IPS-20b (cell line): ENCODE measurements at regions not wholly inside any gene's neighbourhood (a gene's known extent, or its start where the extent isn't known, plus 50 kb on each side); places are given as distances from the start of the nearest gene placed in this dataset.

ENCODE experiments used
- H3K27ac ChIP-seq: one replicate; pipeline ENCODE4 v1.5.1; 2013; ENCODE audit warnings: low read length
- H3K27me3 ChIP-seq: 2 replicates; pipeline ENCODE4 v1.6.1; 2013; ENCODE audit warnings: mild to moderate bottlenecking, low read length, inconsistent platforms; ENCODE audit not compliant: insufficient read depth
- H3K36me3 ChIP-seq: 2 replicates; pipeline ENCODE4 v1.6.1; 2013; ENCODE audit warnings: low read depth, mild to moderate bottlenecking, inconsistent platforms, low read length, moderate library complexity; ENCODE audit not compliant: insufficient read depth
- H3K4me1 ChIP-seq: 2 replicates; pipeline ENCODE4 v1.6.1; 2013; ENCODE audit warnings: mild to moderate bottlenecking, control low read depth, inconsistent platforms, low read length, moderate library complexity; ENCODE audit not compliant: insufficient read depth
- H3K4me3 ChIP-seq: 2 replicates; pipeline ENCODE4 v1.5.1; 2013; ENCODE audit warnings: mild to moderate bottlenecking, low read length, inconsistent platforms
- H3K9ac ChIP-seq: 2 replicates; pipeline ENCODE4 v1.6.1; 2013; ENCODE audit warnings: low read depth, mild to moderate bottlenecking, inconsistent platforms, low read length, moderate library complexity
- H3K9me3 ChIP-seq: 2 replicates; pipeline ENCODE4 v1.6.1; 2013; ENCODE audit warnings: mild to moderate bottlenecking, low read depth, low read length, inconsistent platforms; ENCODE audit not compliant: insufficient read depth

DNA sequence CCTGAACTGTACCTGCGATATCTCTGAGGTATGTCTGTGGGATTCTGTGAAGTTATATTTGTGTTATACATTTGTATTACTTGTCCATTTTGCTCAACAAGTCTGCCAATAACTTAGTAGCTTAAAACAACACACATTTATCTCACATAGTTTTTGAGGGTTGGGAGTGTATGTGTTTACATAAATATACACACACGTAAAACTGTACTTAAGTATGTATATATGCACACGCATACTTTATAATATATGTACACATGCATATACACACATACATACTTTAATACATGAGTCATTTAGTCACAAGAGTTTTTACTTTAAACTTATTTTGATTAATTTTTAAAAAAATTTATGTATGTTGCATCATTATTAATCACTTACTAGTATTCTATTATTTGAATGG is 205.9 kb upstream of the EDIL3 start:
- H3K4me1 ChIP-seq = no peaks in the 10 kb centered on the region; the same call in 1 of the 2 replicates
- no peaks in the 10 kb centered on the region for H3K27me3 ChIP-seq
- no peak overlapping the region for H3K4me3 ChIP-seq
- H3K27ac ChIP-seq = no peak overlapping the region
- H3K9me3 ChIP-seq = no peaks in the 10 kb centered on the region
- H3K36me3 ChIP-seq = no peaks in the 10 kb centered on the region
- H3K9ac ChIP-seq = no peak overlapping the region

DNA sequence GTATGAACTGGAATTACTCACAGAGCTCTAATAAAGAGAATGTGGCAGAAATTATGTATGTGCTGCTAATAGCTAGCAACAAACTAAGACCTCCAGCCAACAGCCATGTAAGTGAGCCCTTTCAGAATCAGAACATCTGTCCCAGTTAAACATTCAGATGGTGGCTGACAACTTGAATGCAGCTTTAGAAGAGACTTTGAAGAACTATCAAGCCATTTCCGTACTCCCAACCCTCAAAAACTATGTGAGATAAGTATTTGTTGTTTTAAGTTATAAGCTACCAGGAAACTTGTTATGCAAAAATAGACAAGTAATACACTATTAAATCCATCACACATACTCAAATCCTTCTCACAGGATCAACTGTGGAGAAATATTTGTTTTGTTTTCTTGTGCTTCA is 205.2 kb upstream of the EDIL3 start:
- Histone ChIP-seq H3K9me3 (no peaks in the 10 kb centered on the region), H3K36me3 (no peaks in the 10 kb centered on the region), H3K9ac (no peak overlapping the region), H3K4me1 (no peaks in the 10 kb centered on the region; the same call in 1 of the 2 replicates), H3K27ac (no peak overlapping the region), H3K4me3 (no peak overlapping the region), H3K27me3 (no peaks in the 10 kb centered on the region)

DNA sequence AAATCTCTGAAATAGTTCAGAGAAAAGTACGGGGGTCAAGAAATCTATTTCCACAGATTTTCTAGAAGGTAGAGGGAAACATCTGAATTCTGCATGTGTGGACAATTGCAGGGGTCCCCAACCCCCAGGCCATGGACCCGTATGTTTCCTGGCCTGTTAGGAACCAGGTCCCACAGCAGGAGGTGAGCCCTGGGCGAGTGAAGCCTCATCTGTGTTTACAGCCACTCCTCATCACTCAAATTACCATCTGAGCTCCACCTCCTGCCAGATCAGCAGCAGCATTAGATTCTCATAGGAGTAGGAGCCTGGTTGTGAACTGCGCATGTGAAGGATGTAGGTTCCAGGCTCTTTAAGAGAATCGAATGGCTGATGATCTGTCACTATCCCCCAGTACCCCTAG is 200.5 kb upstream of the EDIL3 start:
- Histone ChIP-seq H3K4me3 (no peak overlapping the region), H3K27ac (no peak overlapping the region), H3K9ac (no peak overlapping the region), H3K9me3 (no peaks in the 10 kb centered on the region), H3K36me3 (no peaks in the 10 kb centered on the region), H3K4me1 (no peaks in the 10 kb centered on the region; the same call in 1 of the 2 replicates), H3K27me3 (no peaks in the 10 kb centered on the region)

DNA sequence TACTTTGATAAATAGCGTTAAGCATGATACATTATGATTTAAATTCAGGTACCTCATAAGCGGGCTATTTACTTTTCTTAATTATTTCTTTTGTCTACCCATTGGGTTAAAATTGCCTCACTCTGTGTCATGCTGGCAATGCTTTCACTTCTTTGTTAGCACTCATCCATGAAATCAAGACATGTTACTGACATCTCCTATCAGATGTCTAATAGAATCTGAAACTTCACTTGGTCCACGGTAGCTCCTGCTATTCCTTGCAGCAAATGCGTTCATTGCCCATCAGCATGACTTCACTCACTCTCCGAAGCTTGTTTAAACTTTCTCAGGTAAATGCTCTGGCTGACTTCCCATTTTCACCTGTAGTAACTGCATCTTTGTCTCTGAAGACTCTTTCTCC is 193.5 kb upstream of the EDIL3 start:
- no peaks in the 10 kb centered on the region; the same call in 1 of the 2 replicates for H3K4me1 ChIP-seq

GRCh38 chr5:84573017-84573712 is 188.5 kb upstream of the EDIL3 start:
- no peak overlapping the region for H3K9ac ChIP-seq
- no peak overlapping the region for H3K27ac ChIP-seq
- H3K27me3 ChIP-seq = no peaks in the 10 kb centered on the region
- H3K4me3 ChIP-seq = no peak overlapping the region
- H3K4me1 ChIP-seq = peaks cover 3% of the 10 kb centered on the region; the same call in 1 of the 2 replicates
- H3K9me3 ChIP-seq = no peaks in the 10 kb centered on the region
- H3K36me3 ChIP-seq = no peaks in the 10 kb centered on the region

More for the DNA sequence above, 193.5 kb upstream of the EDIL3 start:
- H3K36me3 ChIP-seq = no peaks in the 10 kb centered on the region
- H3K4me3 ChIP-seq = no peak overlapping the region
- no peaks in the 10 kb centered on the region for H3K27me3 ChIP-seq
- no peaks in the 10 kb centered on the region for H3K9me3 ChIP-seq
- H3K9ac ChIP-seq = no peak overlapping the region
- no peak overlapping the region for H3K27ac ChIP-seq

DNA sequence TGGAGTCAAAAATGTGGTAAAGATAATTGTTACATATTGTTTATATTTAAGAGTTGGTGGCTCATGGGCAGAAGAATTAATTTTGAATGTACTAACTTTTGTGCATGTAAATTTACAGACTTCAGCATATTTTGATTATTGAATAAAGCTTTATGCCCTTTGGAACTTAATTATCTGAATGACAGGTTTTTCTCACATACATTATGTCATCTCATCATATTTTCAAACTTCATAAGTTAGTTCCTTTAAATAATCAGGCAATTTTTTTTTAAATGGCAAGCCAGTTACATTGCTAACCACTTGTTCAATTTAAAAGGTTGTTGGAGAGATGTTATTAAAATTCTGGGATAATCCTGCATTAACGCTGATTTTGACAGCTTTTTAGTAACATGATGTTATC is 184.6 kb upstream of the EDIL3 start:
- no peak overlapping the region for H3K9ac ChIP-seq

DNA sequence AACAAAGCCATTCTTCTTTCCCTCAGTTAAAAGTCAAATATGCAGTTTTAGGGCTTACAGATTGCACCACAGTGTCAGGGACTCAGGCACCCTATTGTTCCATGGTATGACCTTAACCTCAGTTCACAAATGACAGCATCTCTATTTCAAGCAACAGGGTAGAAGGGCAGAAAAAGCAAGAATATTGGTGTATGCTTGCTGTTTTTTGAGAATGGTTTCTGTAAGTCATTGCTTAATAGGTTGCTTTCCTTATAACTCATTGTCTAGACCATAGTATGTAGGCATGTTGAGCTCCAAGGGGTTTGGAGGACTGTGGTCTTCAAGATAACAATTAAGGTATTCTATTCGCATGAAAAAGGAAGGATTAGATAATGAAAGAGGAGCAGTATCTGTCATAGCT is 183.5 kb upstream of the EDIL3 start:
- H3K36me3 ChIP-seq = no peaks in the 10 kb centered on the region
- peaks cover 35% of the 10 kb centered on the region for H3K4me1 ChIP-seq
- H3K27me3 ChIP-seq = no peaks in the 10 kb centered on the region
- no peak overlapping the region for H3K9ac ChIP-seq
- 0 out of 2 replicates have a peak overlapping the region, but pooled peaks have one; percentile 23 for H3K4me3 ChIP-seq
- H3K9me3 ChIP-seq = no peaks in the 10 kb centered on the region
- no peak overlapping the region for H3K27ac ChIP-seq

More for the DNA sequence above, 184.6 kb upstream of the EDIL3 start:
- H3K9me3 ChIP-seq = no peaks in the 10 kb centered on the region
- no peak overlapping the region for H3K27ac ChIP-seq
- no peaks in the 10 kb centered on the region for H3K27me3 ChIP-seq
- peaks cover 35% of the 10 kb centered on the region for H3K4me1 ChIP-seq
- no peak overlapping the region for H3K4me3 ChIP-seq
- no peaks in the 10 kb centered on the region for H3K36me3 ChIP-seq

GRCh38 chr5:84565866-84566265 is 181.2 kb upstream of the EDIL3 start:
- Histone ChIP-seq H3K4me1 (peaks cover 35% of the 10 kb centered on the region), H3K27ac (no peak overlapping the region), H3K4me3 (no peak overlapping the region), H3K9ac (peak overlapping the region; percentile 15; the same call in 1 of the 2 replicates), H3K36me3 (no peaks in the 10 kb centered on the region), H3K27me3 (no peaks in the 10 kb centered on the region), H3K9me3 (no peaks in the 10 kb centered on the region; the same call in 1 of the 2 replicates)

DNA sequence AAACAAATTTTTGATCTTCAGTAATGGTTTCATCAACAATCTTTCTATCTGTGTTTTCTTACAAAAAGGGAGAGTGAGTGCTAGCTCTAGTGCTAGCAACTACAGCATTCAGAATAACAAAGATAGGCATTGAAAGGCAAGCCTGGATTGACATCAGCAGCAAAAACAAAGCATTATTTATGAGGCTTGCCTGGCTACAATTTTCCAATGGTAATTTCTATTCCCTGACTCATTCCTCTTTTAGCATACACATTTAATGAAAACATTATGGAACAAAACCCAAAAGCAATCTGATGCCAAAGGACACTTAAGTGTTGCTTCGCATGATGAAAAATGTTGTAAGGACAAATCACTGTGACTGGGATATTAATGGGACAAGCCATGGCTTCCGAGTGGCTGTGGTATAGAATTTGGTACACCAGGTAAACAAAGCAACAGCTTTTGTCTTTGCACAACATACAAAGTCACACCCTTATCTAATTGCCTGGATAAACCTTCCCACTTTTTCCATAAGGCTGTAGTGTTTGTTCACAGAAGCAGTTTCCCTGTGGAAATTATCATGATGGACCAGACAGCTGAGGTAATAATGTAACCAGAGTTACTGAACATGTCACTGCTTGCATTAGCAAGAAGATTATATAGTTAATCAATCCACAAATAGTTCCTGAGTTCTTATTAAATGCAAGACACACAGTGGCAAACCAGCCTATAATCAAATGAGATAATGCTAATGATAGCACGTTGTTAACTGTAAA is 179.8 kb upstream of the EDIL3 start:
- Histone ChIP-seq H3K27me3 (no peaks in the 10 kb centered on the region), H3K27ac (peak overlapping the region; percentile 69), H3K9ac (no peak overlapping the region; the same call in 1 of the 2 replicates), H3K4me3 (no peak overlapping the region), H3K9me3 (no peaks in the 10 kb centered on the region; the same call in 1 of the 2 replicates), H3K36me3 (no peaks in the 10 kb centered on the region), H3K4me1 (peaks cover 35% of the 10 kb centered on the region)

DNA sequence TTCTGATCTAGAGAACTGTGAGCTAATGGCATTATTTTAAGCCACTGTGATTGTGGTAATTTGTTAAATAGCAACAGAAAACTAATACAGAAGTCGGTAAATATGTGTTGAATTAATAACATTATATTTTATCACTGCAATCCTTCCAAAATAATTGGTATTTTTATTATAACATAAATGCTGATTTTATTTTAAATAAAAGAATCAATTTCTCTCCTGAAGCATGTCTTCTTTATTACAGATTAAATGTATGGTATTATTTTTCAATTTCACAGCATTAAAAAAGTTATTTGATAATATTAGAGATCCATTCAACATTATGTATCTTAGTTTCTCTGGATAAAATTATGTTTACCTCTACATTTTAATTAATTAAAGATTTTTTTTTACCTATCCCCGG is 165.5 kb upstream of the EDIL3 start:
- Histone ChIP-seq H3K9me3 (no peaks in the 10 kb centered on the region), H3K4me3 (no peak overlapping the region), H3K36me3 (no peaks in the 10 kb centered on the region), H3K9ac (no peak overlapping the region), H3K27ac (no peak overlapping the region), H3K4me1 (no peaks in the 10 kb centered on the region), H3K27me3 (no peaks in the 10 kb centered on the region)

DNA sequence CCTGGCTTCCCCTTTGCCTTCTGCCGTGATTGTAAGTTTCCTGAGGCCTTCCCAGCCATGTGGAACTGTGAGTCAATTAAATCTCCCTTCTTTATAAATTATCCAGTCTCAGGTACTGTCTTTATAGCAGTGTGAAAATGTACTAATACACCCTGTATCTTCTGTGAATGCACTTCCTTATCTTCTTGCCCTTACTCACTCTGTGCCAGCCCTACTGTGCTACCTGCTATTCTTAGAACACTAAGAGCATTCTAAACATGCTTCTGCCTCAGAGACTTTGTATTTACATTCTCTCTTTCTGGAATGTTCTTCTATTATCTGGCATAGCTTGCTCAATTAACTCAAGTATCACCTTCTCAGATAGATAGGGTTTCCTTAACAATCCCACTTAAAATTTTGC is 164.4 kb upstream of the EDIL3 start:
- no peaks in the 10 kb centered on the region for H3K36me3 ChIP-seq
- H3K4me1 ChIP-seq = no peaks in the 10 kb centered on the region
- H3K27ac ChIP-seq = no peak overlapping the region
- H3K9ac ChIP-seq = no peak overlapping the region
- no peak overlapping the region for H3K4me3 ChIP-seq
- H3K9me3 ChIP-seq = no peaks in the 10 kb centered on the region
- H3K27me3 ChIP-seq = no peaks in the 10 kb centered on the region

DNA sequence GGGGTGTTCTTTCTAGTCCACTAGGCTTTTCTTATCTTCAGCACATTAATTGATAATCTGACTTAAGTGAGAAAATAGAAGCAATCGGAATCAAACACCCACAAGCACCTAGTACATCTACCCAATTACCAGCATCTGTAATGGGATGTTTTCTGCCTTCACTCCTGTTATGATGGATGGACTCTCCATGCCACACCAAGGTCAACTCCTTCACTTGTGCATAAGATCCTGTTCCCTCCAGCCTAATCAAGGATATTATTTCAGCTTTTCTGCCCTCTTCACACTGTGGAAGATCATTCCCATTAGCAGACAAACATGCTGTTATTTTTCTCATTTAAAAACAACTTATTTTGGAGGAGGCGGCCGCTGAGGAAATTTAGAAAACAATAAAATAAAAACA is 162.0 kb upstream of the EDIL3 start:
- H3K9me3 ChIP-seq = peaks cover 2% of the 10 kb centered on the region; the same call in 1 of the 2 replicates
- H3K27ac ChIP-seq = no peak overlapping the region
- H3K36me3 ChIP-seq = no peaks in the 10 kb centered on the region
- H3K4me3 ChIP-seq = no peak overlapping the region
- H3K27me3 ChIP-seq = no peaks in the 10 kb centered on the region
- no peaks in the 10 kb centered on the region for H3K4me1 ChIP-seq
- no peak overlapping the region for H3K9ac ChIP-seq
